ENCODE measurements at regions not wholly inside any gene's neighbourhood (a gene's known extent, or its start where the extent isn't known, plus 50 kb on each side); places are given as distances from the start of the nearest gene placed in this dataset.

GRCh38 chr9:108191065-108191464, 664.7 kb downstream of the ACTL7B start:
- H3K9me3 ChIP-seq, result no peaks in the 10 kb centered on the region
- no peaks in the 10 kb centered on the region for H3K27me3 Mint-ChIP-seq (ENCODE audit: insufficient read depth, unreplicated experiment)
- H3K4me3 ChIP-seq (ENCODE audit: low read depth, low read length), result no peak overlapping the region
- ChIA-PET POLR2A (no interaction called here), CTCF (no interaction called here)
- no peaks in the 10 kb centered on the region for H3K36me3 Mint-ChIP-seq (ENCODE audit: insufficient read depth, unreplicated experiment)
- H3K36me3 ChIP-seq (ENCODE audit: control insufficient read depth, insufficient read depth, low read length), result no peaks in the 10 kb centered on the region
- H3K9me3 Mint-ChIP-seq (ENCODE audit: unreplicated experiment), result no peaks in the 10 kb centered on the region
- no peak for DNase-seq
- no peak overlapping the region for H3K27ac Mint-ChIP-seq (ENCODE audit: unreplicated experiment)
- intact Hi-C loops (cut with micrococcal nuclease; ENCODE audit: unreplicated experiment), result no loop called here
- H3K4me1 Mint-ChIP-seq (ENCODE audit: low read depth, unreplicated experiment), result peaks cover 16% of the 10 kb centered on the region
- H3K4me3 Mint-ChIP-seq (ENCODE audit: unreplicated experiment), result no peak overlapping the region
- no peak for TF ChIP-seq CTCF (IDR thresholded peaks at IDR 0.05; ENCODE audit: insufficient read depth in 1 of 2, low read depth in 1 of 2, low read length in 1 of 2, severe bottlenecking in 1 of 2, unreplicated experiment in 1 of 2)
- H3K4me1 ChIP-seq, result no peaks in the 10 kb centered on the region
- BruUV-seq (replicated peaks), result no TSS peak
- H3K27me3 ChIP-seq (replicated peaks; ENCODE audit: control insufficient read depth, insufficient read depth, low read length), result no peaks in the 10 kb centered on the region

GRCh38 chr9:108188976-108189375, 666.8 kb downstream of the ACTL7B start:
- H3K36me3 Mint-ChIP-seq (ENCODE audit: insufficient read depth, unreplicated experiment), result no peaks in the 10 kb centered on the region
- no peak for DNase-seq
- Histone ChIP-seq H3K4me1 (peaks cover 12% of the 10 kb centered on the region), H3K4me3 (ENCODE audit: low read depth, low read length) (no peak overlapping the region), H3K9me3 (no peaks in the 10 kb centered on the region), H3K36me3 (ENCODE audit: control insufficient read depth, insufficient read depth, low read length) (no peaks in the 10 kb centered on the region), H3K27me3 (replicated peaks; ENCODE audit: control insufficient read depth, insufficient read depth, low read length) (no peaks in the 10 kb centered on the region)
- H3K27ac Mint-ChIP-seq (ENCODE audit: unreplicated experiment), result no peak overlapping the region
- no peaks in the 10 kb centered on the region for H3K27me3 Mint-ChIP-seq (ENCODE audit: insufficient read depth, unreplicated experiment)
- intact Hi-C loops (cut with micrococcal nuclease; ENCODE audit: unreplicated experiment), result no loop called here
- no peak overlapping the region for H3K4me3 Mint-ChIP-seq (ENCODE audit: unreplicated experiment)
- H3K9me3 Mint-ChIP-seq (ENCODE audit: unreplicated experiment), result no peaks in the 10 kb centered on the region
- ChIA-PET CTCF (no interaction called here), POLR2A (no interaction called here)
- BruUV-seq (replicated peaks), result no TSS peak
- no peak for TF ChIP-seq CTCF (IDR thresholded peaks at IDR 0.05; ENCODE audit: insufficient read depth in 1 of 2, low read depth in 1 of 2, low read length in 1 of 2, severe bottlenecking in 1 of 2, unreplicated experiment in 1 of 2)
- peaks cover 6% of the 10 kb centered on the region for H3K4me1 Mint-ChIP-seq (ENCODE audit: low read depth, unreplicated experiment)

- H3K36me3 Mint-ChIP-seq (ENCODE audit: insufficient read depth, unreplicated experiment), result no peaks in the 10 kb centered on the region
- no TSS peak for BruUV-seq (replicated peaks)
- CTCF ChIA-PET, result no interaction called here
Measured at GRCh38 chr9:108188482-108188881, 667.3 kb downstream of the ACTL7B start.

More at GRCh38 chr9:108188482-108188881, 667.3 kb downstream of the ACTL7B start:
- Histone ChIP-seq H3K4me3 (ENCODE audit: low read depth, low read length) (no peak overlapping the region), H3K27me3 (replicated peaks; ENCODE audit: control insufficient read depth, insufficient read depth, low read length) (no peaks in the 10 kb centered on the region), H3K9me3 (no peaks in the 10 kb centered on the region), H3K36me3 (ENCODE audit: control insufficient read depth, insufficient read depth, low read length) (no peaks in the 10 kb centered on the region), H3K4me1 (peaks cover 12% of the 10 kb centered on the region)
- no peak for DNase-seq
- peaks cover 4% of the 10 kb centered on the region for H3K9me3 Mint-ChIP-seq (ENCODE audit: unreplicated experiment)
- no peak overlapping the region for H3K27ac Mint-ChIP-seq (ENCODE audit: unreplicated experiment)
- H3K27me3 Mint-ChIP-seq (ENCODE audit: insufficient read depth, unreplicated experiment), result no peaks in the 10 kb centered on the region
- no peak overlapping the region for H3K4me3 Mint-ChIP-seq (ENCODE audit: unreplicated experiment)
- TF ChIP-seq CTCF (IDR thresholded peaks at IDR 0.05; ENCODE audit: insufficient read depth in 1 of 2, low read depth in 1 of 2, low read length in 1 of 2, severe bottlenecking in 1 of 2, unreplicated experiment in 1 of 2), result no peak
- POLR2A ChIA-PET, result no interaction called here
- peaks cover 1% of the 10 kb centered on the region for H3K4me1 Mint-ChIP-seq (ENCODE audit: low read depth, unreplicated experiment)
- intact Hi-C loops (cut with micrococcal nuclease; ENCODE audit: unreplicated experiment), result no loop called here

All from Caco-2 (cell line).